ENCODE measurements at regions not wholly inside any gene's neighbourhood (a gene's known extent, or its start where the extent isn't known, plus 50 kb on each side); places are given as distances from the start of the nearest gene placed in this dataset.

- no peak for DNase-seq
These were observed 376.5 kb downstream of the SETD4 start for GRCh38 chr21:35683664-35684304.

GRCh38 chr21:35682904-35683549, 377.3 kb downstream of the SETD4 start:
- DNase-seq = no peak

DNA sequence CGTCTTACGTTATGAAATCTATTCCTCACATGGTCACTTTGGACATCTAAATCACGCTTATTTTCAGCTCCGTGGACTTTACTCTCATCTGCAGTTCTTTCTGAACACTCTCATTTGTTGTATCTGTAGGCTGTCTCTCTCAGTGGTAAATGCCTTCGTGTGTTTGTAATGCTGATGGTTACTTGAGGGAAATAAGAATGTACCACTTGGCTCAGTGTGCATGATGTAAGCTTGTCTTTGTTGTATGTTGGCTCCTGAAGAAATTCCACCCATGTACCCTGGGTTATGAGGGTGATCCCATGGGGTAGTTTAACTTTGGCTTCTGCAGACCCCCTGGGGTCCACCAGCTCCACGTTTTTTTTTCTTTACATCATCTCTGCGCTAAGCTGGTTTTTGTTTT, 378.4 kb downstream of the SETD4 start:
- no peak for DNase-seq

GRCh38 chr21:35679076-35679475, 381.2 kb downstream of the SETD4 start:
- no peak for DNase-seq

- DNase-seq = no peak
These were observed 381.9 kb downstream of the SETD4 start for GRCh38 chr21:35678393-35678792.

DNA sequence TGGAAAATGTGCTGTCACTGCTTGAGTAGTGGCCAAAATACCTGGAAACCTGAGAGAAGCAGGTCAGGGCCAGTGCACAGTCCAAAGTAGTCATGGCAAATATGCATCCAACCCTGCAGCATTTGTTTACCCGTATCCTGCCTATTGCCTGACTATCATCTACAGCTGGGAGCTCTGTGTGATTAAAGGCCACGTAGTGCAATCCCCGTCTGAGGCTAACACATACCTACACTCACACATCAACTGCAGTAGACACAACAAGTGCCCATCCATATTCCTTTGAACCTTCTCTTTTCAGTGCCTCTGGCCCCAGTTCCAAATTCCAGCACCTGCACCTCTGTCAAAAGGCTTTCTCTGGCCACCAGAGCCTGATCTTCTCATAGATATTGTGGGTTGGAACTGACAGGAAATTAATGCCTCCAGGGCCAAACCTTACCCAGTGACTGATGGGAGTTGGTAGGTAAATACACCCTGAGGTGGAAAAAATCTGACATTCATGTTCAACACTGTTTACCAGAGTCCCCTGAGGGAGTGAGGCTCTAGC, 383.0 kb downstream of the SETD4 start:
- DNase-seq = no peak

DNA sequence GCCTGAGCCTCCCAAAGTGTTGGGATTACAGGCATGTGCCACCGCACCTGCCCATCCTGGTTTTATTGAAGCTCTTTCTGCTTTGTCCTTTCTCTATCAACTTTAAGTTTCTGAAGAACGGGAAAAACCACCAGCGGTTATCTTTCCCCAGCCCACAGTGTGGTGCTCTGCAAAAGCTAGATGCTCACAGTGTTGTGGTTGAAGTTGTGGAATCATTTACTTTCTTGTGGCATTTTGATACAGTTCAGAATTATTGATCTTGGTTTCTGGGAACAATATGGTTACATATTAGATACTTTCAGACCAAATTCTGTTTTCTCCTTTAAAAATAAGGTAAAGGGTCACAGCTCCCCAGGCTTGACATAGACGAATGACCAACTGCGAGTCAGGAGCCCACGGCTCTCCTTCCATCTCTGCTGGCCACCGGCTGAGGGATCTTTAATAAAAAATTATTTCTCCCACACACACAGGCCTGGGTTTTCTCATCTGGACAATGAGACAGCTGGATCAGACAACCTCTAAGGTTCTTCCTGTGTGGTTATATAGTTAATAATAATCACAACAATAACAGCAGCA, 385.3 kb downstream of the SETD4 start:
- DNase-seq = no peak

GRCh38 chr21:35674091-35674671, 386.1 kb downstream of the SETD4 start:
- DNase-seq = no peak

DNA sequence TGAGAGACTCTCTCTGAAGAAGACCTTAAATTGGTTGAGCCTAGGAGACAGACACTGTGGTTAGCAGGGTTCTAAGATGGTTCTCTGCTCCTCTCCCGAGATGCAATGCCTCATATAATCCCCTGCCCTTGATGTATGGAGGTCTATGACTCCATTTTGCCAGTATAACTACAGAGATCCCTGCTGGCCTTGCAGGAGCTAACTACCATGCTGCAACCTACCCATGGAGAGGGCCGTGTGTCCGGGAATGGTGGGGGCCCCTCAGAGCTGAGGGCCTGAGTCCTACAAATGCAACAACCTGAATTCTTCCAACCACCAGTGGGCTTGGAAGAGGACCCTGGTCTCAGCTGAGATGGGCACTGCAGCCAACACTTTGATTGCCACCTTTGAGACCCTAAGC, 388.0 kb downstream of the SETD4 start:
- no peak for DNase-seq

GRCh38 chr21:35664683-35665082, 395.6 kb downstream of the SETD4 start:
- no peak for DNase-seq

DNA sequence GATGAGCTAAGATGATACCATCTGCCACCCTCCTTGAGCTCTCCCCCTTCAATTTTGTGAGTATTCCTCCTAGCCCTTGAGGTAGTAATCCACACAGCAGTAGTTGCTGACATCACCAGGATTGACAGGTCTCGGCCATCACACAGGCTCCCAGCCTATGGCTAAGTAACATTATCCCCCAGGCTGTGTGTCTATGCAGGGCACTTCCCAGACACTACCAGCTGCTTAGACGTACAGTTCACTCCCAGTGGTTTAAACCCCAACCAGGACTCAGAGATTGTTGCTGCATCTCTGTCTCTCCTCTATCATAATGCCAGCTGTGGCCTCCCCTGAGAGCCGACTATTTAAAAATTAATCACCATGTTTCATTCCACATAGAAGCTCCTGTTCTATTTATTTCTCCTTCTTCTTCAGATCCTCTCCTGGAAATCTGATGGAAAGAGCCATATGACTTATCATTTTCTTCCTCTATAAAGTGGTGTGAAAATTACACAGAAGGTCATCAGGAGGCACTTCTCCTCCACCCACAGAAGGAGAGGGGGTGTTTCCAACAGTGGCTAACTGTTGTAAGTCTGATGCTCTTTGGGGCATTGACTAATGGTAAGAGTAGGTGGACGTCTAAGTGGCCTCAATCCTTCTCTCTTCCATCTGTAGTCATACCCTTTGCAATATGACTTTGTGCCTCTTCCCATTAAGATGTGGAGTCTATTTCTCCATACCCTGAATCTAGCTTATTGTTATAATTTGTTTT, 396.3 kb downstream of the SETD4 start:
- DNase-seq = no peak

DNA sequence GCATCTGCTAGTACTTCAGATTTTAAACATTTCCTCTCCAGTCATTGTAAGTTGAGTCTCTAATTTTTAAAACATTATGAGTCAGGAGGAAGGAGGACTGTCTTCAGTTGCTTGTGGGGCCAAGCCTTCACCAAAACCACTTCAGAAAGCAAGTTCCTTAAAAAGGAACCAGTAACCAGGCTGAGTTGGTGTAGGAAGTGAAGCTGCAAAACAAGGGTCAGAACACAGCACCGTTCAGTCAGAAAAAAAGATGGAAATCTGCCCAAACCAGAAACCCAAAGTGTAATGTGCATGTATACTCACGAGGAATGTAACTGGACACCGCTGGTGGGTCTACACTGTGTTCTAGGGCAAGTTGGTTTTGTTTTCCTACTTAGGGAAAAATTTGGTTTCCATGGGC, 402.1 kb downstream of the SETD4 start:
- DNase-seq = no peak

- DNase-seq = no peak
These were observed 407.5 kb downstream of the SETD4 start for GRCh38 chr21:35652872-35653271.

GRCh38 chr21:35652196-35652595, 408.1 kb downstream of the SETD4 start:
- DNase-seq = no peak

- DNase-seq = no peak
These were observed 409.1 kb downstream of the SETD4 start for GRCh38 chr21:35651196-35651595.

- no peak for DNase-seq
These were observed 411.1 kb downstream of the SETD4 start for GRCh38 chr21:35649186-35649585.

DNA sequence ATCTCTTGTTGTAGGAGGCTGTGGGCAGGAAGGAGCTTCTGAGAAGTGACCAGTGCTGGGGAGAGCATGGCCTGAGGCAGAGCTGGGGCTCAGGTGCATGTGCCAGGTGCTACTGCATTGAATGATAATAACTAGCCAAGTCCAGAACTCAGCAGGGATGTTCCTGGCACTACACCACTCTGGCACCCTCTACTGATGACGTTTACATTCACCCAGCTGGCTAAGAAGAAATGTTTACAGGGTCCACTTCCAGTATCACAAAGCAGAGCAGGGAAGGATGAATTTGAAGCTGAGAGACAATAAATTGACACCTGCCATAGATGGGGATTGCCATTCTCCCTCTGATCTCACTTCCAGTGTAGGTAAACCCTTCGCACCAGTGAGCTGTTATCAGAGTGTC, 411.8 kb downstream of the SETD4 start:
- DNase-seq = no peak

- no peak for DNase-seq
These were observed 413.7 kb downstream of the SETD4 start for GRCh38 chr21:35646606-35647005.

- DNase-seq = no peak
These were observed 414.3 kb downstream of the SETD4 start for GRCh38 chr21:35645991-35646390.

- DNase-seq = no peak
These were observed 415.8 kb downstream of the SETD4 start for GRCh38 chr21:35644523-35644922.

DNA sequence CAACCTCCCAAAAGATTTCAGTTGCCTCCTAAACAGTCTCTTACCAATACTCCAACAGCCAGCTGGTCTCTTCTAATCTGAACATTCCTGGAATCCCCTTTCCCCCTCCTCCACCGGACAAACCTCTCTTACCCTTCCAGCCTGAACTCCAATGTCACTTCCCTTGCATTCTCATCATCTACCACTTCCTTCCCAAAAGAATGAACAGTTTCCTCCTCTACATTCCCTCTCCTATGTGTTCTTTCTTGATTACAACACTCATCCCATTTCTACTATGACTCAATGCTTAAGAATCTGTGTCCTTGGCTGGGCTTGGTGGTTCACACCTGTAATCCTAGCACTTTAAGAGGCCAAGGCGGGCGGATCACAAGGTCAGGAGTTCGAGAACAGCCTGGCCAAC, 417.1 kb downstream of the SETD4 start:
- DNase-seq = no peak

- DNase-seq = no peak
These were observed 418.9 kb downstream of the SETD4 start for GRCh38 chr21:35641271-35642016.
